ENCODE measurements at regions not wholly inside any gene's neighbourhood (a gene's known extent, or its start where the extent isn't known, plus 50 kb on each side); places are given as distances from the start of the nearest gene placed in this dataset.
A peak's percentile ranks its signal among the peaks of the same experiment; 100 is the strongest.
"Not testable (repeated sequence)": the region's sequence is repeated elsewhere in the genome, so short reads cannot be mapped to it uniquely, and the experiment has no call there.

DNA sequence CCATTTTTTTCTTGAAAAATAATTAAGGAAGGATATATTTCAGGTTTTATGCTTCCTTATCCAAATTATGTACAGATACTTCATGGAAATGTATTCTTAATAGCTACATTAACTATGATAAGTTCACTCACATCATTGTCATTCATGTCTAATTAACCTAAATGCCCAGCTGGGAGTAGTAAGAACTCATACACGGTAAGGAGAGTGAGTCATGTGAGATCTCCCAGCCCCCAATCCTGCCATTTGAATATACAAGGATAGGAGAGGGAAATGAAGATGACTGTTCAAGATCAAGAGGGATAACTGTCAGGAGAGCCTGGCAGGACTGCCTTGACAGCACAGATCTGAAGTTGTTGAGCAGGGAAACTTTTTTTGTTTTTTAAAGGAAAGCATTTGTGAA, 343.4 kb upstream of the USP15 start:
- ATAC-seq = no peak
- DNase-seq = no peak

DNA sequence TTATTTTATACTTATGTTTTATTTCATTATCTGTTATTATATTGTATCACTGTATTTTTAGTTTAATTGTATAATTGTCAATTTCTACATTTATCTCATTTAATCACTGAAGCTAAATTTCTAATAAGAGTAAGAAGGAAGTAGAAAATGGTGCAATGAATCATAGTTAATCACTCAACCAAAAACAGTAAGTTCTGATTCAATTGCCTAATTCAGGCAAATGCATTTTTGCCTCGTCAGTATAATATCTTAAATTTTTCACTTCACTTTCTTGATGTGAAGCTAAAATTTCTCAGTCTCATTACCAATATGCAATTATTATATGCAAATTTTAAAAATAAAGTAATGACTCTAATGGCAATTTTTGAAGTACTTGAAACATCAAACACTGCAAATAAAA, 340.5 kb upstream of the USP15 start:
- no peak for ATAC-seq
- DNase-seq = no peak

DNA sequence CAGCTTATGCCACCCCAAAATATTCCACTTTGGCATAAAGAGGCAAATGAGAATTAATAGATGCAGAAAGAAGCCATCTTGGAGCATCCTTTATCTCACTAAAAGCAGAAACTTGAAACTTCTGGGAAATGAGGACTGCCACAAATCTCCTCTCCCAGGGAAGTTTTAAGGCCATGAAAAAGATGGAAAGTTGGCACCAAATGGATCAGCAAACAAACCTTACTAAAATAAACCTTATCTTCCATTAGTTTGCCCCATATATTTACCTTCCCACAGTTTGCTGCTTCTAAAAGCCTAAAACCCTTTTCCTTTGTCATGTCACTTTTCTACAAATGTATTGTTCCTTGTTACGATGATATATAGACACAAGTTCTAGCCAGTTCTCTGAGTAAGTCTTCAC, 340.0 kb upstream of the USP15 start:
- no peak for ATAC-seq
- DNase-seq = no peak

DNA sequence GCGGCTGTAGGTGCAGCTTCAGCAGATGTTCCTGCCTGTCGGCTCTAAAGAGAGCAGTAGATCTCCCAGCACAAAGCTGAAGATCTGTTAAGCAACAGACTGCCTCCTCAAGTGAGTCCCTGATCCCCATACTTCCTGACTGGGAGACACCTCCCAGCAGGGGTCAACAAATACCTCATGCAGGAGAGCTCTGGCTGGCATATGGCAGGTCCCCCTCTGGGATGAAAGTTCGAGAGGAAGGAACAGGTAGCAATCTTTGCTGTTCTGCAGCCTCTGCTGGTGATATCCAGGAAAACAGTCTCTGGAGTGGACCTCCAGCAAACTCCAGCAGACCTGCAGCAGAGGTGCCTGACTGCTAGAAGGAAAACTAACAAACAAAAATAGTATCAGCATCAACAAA, 337.1 kb upstream of the USP15 start:
- ATAC-seq = no peak
- no peak for DNase-seq

DNA sequence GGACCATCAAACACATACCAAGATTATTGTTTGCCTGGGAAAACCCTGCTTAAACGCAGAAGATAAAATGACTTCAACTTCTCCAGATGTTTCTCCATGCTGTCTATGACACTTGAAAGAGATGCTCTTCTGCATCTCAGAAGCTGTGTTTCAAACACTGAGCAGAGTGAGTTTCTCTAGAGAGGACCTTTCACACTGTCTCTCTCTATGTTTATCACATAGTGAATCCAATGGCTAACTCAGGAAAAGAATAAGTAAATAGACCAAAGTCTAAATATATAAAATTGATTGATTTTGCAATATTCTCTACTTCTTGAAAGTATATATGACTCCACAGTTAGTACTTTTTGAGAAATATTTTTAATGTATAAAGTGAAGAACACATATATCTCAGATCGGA, 325.6 kb upstream of the USP15 start:
- DNase-seq (no peak), ATAC-seq (no peak)

DNA sequence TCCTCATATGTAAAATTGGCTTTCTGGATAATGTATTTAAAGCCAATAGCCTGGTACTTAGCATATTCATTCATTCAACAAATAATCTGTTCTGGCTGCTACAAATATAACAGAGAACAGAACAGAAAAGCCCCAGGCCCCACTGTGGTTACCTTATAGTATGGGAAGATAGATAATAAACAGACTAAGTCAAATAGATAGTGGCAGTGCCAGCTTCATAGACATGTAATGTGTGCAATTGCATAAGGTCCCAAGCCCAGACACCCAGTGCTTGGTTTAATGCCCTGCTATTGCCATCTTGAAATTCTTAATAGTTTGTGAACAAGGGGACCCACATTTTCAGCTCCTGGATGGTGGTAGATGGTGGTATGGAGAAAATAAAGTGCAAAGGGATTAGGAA, 320.2 kb upstream of the USP15 start:
- ATAC-seq (no peak), DNase-seq (no peak)

DNA sequence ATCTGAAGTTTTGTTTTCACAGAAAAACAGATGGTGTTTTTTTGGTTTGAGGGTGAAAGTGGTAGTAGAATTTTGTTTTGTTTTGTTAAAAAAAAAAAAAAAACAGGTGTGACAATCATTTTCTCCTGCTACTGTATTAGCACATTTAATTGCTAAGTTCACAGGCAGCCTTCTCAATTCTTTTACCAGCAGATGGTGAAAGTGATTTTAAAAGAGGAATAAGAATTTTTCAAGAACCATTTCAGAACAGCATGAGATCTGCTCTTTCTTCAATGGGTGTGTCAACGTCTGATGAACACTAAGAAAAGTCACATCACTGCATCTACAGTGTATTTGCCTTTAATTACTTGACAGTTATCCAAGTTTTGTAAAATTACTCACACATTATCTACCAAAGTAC, 303.7 kb upstream of the USP15 start:
- DNase-seq = no peak
- ATAC-seq = no peak

DNA sequence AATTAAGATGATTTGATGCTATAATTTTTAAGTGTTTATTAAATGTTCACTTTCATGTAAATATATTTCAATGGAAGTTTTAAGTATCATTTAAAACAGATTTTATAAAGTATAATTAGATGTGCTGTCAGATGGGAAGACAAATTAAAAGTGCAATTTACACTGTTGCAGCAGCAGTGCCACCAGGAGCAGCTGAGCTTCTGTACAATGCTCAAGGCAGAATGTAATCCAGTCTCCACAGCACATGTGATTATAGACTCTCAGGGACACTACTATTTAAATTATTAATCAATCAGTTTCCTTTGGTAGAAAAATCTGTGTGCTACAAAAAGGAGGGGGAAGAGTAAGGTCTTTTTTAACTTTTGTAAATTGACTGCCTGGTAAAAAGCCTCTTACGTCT, 285.7 kb upstream of the USP15 start:
- DNase-seq = no peak
- ATAC-seq = no peak

DNA sequence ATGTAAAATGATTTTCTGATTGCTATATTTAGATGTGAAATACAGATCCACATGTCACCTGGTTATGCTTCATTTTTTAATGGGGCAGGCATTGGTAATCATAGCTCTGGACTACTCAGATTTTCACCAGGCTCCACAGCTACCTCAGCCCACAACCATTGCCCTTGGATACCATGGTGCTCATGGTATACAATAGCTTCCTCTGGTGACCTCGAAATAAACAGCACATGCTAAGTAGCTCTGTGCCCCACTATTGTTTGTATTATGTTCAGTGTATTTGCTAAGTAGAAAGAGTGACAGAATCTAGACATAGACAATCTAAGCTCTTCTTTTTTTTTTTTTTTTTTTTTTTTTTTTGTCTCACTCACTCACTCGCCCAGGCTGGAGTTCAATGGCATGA, 274.4 kb upstream of the USP15 start:
- DNase-seq (no peak), ATAC-seq (no peak)

DNA sequence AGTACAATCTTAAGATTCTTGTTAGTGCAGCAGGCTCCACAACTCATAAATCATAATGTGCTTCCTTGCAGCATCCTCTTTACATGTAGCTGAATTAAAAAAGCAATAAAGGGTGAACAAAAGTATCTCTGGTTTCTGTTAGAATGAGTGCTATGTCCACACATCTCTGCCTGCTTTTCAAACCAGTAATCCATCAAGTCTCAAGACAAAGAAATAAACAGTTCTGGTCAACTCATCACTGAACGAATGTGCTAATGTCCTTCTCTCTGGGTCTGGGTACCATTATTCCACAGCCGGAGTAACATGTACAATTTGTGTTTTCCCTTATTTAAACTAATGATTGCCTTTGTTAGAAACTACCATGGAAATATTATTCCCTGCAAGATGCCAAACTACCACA, 273.0 kb upstream of the USP15 start:
- ATAC-seq = no peak
- no peak for DNase-seq

DNA sequence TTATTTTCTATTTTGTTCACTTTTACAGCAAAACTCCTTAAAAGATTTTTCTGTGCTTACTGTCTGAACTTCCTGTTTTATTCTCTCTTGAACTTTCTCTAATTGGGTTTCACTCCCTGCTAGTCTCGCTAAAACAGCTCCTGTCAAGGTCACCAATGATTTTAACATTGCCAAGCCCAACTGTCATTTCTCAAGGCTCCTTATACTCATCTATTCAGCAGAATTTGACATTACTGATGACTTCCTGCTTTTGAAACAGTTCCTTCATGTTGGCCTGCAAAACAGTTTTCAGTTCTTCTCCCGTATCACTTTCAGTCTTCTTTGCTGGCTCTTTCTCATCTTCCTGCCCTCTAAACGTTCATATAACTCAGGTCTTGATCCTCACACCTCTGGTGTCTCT, 268.5 kb upstream of the USP15 start:
- DNase-seq = no peak
- ATAC-seq = no peak

DNA sequence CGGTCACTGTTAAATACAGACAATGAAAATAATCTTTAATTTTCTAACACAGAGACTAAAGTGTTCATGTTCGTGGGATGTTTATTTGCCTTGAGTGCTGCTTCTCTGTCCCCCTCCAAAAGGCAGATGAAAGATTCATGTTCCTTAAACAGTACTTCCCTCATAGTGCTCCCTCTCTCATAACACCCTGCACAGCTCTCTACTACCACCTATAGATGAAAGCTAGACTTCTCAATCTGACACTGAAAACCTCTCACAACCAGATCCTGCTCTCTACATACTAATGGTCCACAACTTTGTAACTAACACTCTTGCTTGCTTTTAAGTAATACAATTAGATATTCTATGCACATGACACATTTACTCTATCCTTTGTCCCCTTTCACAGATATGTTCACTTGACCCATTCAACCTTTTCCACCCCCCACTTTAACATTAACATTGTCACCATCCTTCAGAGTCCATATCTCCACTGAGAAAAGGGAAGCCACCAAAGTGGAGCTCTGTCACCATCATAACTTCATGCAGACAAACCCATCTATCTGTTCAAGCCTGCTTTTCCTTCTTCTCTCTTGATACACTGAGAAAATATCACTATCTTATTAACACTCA, 266.4 kb upstream of the USP15 start:
- ATAC-seq = peak; percentile 59
- DNase-seq = no peak

DNA sequence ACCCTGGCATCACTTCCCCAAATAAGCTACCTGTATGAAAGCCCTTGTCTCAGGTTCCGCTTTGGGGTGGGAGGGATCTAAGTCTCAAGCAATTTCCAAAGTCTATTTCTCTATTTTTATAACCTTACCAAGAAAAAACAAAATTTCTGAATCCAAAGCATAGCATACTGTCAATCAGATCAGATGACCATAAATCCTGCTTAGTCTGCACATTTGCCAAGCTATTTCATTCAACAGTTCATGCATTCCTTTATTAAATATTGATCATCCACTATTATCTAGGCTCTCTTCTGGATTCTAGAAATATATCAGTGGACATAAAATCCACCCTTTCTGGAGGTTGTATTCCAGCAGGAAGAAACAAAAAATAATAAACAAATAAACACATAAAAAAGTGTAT, 263.5 kb upstream of the USP15 start:
- ATAC-seq (no peak), DNase-seq (no peak)

DNA sequence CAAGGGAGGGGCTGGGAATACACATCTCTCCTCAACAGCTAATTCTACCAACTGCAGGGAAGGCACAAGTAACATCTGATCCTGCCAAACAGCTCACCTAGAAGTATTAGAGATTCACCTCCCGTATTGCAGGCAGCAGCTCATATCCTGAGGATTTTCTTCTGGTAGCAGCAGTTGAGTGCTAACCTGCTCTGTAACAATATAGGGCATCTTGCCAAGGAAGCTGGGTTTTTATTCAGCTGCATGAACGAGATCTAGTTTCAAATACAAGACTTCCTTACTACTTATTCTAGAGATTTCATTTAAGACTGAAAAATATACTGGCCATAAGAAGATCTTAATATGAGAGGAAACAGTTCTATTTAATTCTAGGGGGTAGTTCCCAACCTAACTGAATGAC, 261.4 kb upstream of the USP15 start:
- DNase-seq (no peak), ATAC-seq (no peak)

DNA sequence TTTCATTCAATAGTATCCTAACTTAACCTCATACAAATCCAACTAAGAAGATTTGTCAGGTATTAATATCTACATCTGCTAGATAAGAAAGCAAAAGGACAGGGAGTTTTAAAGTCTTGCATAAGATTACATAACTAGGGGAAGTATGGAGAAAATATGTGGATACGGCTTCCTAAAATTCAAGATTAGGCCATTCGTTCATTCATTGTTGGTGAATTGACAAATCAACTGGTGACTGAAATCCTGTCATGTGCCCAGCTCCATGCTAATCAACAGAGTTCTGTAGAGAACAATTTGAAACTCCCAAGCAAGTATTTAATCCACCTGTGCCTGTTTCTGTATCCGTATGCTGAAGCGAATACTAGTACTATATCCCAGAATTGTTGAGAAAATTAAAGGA, 260.9 kb upstream of the USP15 start:
- DNase-seq = no peak
- no peak for ATAC-seq

DNA sequence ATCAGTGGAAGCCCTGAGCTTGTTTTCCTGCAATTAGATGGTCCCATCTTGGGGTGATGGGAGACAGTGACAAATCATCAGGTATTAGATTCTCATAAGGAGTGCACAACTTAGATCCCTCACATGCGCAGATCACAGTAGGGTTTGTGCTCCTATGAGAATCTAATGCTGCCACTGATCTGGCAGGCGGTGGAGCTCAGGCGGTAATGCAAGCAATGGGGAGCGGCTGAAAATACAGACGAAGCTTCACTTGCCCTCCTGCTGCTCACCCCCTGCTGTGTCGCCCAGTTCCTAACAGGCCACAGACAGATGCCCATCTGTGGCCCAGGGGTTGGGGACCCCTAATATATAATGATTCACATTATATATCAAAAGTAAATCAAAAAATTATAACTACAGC, 258.8 kb upstream of the USP15 start:
- ATAC-seq = no peak
- DNase-seq = no peak

DNA sequence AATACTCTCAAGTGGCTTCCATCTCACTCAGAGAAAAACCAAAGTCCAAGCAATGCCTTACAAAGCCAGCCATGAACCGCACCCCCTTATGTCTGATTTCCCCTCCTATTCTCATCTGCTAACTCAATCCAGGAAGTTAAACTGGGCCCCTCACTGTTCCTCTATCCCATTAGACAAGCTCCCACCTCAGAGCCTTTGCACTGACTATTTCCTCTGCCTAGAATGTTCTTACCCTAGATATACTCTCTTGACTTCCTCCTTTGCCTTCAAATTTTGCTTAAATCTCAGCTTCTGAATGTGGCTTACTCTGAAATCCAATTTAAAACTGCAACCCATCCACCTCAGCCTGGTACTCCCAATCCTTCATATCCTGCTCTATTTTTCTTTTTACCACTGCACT, 257.0 kb upstream of the USP15 start:
- ATAC-seq = no peak

DNA sequence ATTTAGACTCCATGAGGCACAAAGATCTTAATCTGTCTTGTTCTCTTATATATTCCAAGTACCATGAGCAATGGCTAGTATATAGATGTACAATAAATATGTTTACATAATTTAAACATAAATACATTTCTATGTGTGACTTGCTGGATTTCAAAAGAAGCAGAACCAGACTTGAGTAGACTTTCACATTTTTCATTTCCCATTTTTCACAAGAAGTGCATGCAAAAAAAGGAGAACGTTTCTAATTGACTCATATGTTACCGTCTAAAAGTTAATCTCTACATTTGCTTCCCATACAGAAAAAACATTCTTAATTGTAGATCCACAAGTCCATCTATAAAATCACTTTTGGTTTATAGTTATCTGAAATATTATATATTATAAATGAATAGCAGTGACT, 256.5 kb upstream of the USP15 start:
- ATAC-seq = no peak

More for the DNA sequence above, 257.0 kb upstream of the USP15 start:
- DNase-seq = no peak

DNA sequence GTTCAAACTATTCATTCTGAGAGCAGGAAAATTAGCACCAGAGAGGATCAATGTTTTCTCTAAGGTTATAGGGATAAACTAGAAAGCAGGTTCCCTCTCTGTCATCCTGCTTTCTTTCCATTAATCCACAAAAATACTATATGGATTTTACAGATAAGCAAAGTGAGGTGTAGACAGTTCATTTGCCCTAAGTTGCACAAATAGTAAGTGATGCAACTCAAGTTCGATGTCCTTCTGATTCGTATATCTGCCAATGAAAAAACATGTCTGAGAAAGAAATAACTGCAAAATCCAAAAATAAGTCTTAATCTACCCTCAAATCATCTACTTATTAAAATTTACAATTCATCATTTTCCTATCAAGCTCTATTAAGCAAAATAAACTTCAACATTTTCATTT, 254.6 kb upstream of the USP15 start:
- no peak for ATAC-seq
- no peak for DNase-seq

More for the DNA sequence above, 256.5 kb upstream of the USP15 start:
- DNase-seq = no peak

DNA sequence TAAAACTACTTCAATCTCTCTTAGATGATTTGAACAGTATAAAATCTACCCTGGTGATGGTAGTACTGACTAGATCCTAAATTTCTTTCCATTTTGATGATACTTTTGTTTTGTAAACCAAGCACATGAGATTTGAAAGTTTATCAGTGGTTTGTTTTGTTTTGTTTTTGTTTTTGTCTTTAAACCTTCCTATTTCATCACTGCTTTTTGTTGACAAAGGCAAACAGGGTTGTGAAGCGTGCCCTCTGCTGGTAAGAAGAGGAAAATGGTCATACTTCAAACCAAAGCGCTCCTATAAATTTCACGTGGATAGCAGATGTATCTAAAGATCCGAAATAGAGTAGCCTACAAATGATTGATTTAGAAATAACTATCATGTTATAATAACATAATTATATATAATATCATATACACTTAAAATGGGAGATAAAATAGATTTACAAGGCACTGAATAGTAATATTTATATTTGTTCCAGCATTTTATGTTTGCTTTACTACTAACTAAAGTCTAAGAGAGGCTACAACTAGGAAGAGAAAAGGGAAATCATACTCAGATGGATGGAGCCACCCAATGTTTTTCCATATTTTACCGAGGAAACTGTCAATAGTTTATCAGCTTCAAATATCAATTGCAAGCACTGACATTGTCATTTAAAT, 254.0 kb upstream of the USP15 start:
- ATAC-seq = no peak
- peak; percentile 8 for DNase-seq

DNA sequence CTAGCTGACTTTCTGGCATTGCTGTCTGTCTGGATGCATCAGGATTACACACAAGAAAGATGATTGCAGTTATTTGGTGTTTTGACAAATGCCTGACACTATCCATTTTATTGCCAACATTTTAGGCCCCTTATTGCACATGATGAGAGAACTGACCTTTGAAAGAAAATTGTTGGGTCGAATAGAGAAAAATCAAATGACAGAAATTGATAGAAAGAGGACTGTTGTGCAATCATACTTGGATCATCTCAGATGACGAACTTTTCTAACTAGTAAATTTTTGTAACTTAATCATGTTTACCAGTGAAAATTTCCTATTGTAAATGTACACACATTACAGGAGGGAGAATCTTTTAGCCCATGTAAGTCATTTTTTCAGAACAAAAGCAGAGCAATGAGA, 251.5 kb upstream of the USP15 start:
- DNase-seq (no peak), ATAC-seq (no peak)

DNA sequence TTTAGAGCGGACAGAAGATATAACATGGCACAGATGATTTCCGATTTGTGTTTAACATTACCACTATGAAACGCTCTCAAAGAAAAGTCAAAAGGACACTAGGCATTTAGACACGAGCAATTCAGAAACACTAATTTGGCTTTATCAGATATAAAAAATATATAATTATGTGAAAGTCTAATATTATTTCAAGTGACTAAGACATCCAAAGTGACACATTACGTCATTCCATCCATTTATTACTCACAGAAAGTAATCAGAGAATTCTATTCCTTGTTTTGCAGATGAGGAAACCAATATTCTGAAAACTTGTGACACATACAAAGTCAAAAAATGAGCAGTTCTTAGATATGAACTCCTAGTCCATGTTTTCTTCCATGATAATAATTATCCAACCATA, 250.8 kb upstream of the USP15 start:
- DNase-seq (no peak), ATAC-seq (no peak)

DNA sequence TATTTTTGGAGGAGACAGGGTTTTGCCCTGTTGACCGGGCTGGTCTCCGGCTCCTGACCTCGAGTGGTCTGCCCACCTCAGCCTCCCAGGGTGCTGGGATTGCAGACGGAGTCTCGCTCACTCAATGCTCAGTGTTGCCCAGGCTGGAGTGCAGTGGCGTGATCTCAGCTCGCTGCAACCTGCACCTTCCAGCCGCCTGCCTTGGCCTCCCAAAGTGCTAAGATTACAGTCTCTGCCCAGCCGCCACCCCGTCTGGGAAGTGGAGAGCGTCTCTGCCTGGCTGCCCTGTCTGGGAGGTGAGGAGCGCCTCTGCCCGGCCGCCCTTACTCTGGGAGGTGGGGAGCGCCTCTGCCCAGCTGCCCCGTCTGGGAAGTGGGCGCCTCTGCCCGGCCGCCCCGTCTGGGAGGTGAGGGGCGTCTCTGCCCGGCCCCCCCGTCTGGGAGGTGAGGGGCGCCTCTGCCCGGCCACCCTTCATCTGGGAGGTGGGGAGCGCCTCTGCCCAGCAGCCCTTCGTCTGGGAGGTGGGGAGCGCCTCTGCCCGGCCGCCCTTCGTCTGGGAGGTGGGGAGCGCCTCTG, 249.8 kb upstream of the USP15 start:
- not testable (repeated sequence) for DNase-seq, ATAC-seq

DNA sequence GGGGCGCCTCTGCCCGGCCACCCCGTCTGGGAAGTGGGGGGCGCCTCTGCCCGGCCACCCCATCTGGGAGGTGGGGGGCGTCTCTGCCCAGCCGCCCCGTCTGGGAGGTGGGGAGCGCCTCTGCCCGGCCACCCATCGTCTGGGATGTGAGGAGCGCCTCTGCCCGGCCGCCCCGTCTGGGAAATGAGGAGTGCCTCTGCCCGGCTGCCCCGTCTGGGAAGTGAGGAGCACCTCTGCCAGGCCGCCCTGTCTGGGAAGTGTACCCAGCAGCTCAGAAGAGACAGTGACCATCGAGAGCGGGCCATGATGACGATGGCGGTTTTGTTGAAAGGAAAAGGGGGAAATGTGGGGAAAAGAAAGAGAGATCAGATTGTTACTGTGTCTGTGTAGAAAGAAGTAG, 249.2 kb upstream of the USP15 start:
- not testable (repeated sequence) for DNase-seq, ATAC-seq

Data from stimulated activated naive CD8-positive, alpha-beta T cell treated with anti-CD3 and anti-CD28 coated beads, Interleukin-15, Interleukin-2, amounts not matched to agents 100 U/mL and 50 U/mL, for 24 hours (primary cell).